CD4-positive, alpha-beta T cell treated with Interleukin-4 for 4 hours (primary cell): ENCODE measurements at regions not wholly inside any gene's neighbourhood (a gene's known extent, or its start where the extent isn't known, plus 50 kb on each side); places are given as distances from the start of the nearest gene placed in this dataset.
A peak's percentile ranks its signal among the peaks of the same experiment; 100 is the strongest.
"Not testable (repeated sequence)": the region's sequence is repeated elsewhere in the genome, so short reads cannot be mapped to it uniquely, and the experiment has no call there.

Source experiments
- DNase-seq: peaks from one replicate; pipeline ENCODE4 v3.0.0-alpha.2; 2020

DNA sequence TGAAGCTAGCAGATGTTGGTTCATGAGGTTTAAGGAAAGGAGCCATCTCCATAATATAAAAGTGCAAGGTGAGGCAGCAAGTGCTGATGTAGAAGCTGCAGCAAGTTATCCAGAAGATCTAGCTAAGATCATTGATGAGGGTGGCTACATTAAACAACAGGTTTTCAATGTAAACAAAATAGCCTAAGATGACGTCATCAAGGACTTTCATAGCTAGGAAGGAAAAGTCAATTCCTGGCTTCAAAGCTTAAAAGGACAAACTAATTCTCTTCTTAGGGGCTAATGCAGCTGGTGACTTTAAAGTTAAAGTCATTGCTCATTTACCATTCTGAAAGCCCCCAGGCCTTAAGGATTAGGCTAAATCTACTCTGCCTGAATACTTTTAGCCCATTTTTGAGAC, 141.9 kb downstream of the MID1IP1 start:
- DNase-seq: no peak

DNA sequence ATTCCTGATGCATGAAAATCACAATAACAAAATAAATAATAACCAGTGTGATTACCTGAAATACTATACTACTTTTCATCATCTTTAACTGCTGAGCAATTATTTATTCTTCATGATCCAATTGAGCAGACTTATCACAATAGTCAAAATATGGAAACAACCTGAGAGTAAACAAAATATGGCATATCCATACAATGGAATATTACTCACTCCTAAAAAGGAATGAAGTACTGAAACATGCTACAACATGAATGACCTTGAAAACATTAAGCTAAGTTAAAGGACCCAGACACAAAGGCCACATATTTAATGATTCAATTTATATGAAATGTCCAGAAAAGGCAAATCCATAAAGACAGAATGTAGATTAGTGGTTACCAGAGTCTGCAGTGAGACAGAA, 146.8 kb downstream of the MID1IP1 start:
- DNase-seq: no peak

DNA sequence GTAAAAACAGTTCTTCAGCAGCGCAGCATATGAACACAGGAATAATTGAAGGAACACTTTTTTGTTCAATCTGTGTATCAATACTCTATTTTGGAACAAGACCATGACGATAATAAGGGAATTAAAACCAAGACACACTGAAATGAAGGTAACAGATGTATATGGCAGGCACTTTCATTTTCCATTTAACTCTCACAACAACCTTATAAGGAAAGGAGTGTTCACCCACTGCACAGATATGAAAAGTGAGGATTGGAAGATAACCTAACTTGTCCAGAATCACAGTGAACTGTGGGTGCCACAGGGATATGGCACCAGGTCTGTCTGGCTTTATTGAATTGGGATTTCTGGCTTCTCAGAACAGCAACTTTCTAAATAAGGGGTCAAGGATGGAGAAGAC, 153.3 kb downstream of the MID1IP1 start:
- DNase-seq: no peak

DNA sequence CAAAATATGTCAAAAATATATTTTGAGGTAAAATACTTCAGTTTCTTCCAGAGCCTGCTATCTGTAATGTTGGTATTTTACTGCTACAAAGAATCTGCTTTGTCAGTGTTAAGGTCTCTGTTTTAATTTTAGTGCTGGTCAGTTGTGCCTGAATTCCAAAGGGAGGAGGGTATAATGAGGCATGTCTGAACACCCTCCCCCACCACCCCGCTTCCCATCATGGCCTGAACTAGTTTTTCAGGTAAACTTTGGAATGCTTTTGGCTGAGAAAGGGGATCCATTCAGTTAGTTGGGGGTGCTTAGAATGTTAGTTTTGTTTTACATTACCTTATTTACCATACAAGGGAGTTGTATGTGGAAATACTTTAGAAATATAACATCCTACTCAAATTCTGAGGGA, 158.5 kb downstream of the MID1IP1 start:
- no peak for DNase-seq

DNA sequence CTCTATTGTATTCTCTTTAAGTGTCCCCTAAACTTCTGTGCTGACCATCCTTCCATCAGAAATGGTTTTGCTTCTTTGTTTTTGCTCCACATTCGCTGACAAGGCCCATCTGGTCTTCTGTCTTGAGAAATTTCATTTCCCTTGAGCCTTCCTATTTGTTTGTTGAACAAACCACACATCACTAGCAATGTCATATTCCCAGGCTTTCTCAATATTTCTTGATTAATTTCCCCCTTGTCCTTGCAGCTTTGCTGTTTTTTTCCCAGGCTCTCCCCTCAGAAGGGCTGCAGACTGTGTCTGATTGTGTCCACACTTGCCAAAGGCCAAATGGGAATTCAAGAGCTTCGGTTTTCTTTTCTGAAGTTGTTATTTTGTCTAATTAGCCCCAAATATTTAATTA, 158.9 kb downstream of the MID1IP1 start:
- no peak for DNase-seq

DNA sequence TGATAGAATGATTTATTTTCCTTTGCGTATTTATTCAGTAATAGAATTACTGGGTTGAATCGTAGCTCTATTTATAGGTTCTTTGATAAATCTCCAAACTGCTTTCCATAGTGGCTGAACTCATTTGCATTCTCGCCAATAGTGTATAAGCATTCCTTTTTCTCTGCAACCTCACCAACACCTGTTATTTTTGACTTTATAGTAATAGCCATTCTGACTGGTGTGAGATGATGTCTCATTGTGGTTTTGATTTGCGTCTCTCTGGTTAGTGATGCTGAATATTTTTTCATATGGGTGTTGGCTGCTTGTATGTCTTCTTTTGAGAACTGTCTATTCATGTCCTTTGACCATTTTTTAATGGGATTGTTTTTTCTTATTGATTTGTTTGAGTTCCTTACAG, 160.7 kb downstream of the MID1IP1 start:
- DNase-seq: no peak

DNA sequence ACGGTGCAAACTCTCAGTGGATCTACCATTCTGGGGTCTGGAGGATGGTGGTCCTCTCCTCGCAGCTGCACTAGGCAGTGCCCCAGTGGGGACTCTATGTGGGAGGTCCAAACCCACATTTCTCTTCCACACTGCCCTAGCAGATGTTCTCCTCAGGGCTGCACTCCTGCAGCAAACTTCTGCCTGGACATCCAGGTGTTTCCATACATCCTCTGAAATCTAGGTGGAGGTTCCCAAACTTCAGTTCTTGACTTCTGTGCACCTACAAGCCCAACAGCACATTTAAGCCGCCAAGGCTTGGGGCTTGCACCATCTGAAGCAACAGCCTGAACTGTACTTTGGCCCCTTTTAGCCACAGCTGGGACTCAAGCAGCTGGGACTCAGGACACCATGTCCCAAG, 162.0 kb downstream of the MID1IP1 start:
- DNase-seq: not testable (repeated sequence)

DNA sequence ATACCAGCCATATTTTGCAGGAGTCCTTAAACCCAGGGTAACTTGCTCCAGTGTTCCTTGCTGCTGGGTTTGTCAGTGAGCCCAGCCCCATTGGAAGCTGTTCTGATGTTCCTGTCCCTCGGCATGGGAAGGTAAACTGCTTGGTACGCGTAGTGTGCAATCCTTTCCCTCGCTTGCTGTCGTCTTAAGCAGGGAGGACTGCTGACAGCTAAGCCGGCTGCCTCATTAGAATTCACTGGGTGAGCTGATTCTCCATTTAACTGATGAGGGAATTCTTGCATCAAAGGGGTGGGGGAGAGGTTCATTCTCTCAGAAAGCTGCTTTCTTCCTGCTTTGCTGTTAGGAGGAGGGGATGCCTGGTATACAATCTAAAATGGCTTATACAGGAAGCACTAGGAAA, 164.6 kb downstream of the MID1IP1 start:
- no peak for DNase-seq

DNA sequence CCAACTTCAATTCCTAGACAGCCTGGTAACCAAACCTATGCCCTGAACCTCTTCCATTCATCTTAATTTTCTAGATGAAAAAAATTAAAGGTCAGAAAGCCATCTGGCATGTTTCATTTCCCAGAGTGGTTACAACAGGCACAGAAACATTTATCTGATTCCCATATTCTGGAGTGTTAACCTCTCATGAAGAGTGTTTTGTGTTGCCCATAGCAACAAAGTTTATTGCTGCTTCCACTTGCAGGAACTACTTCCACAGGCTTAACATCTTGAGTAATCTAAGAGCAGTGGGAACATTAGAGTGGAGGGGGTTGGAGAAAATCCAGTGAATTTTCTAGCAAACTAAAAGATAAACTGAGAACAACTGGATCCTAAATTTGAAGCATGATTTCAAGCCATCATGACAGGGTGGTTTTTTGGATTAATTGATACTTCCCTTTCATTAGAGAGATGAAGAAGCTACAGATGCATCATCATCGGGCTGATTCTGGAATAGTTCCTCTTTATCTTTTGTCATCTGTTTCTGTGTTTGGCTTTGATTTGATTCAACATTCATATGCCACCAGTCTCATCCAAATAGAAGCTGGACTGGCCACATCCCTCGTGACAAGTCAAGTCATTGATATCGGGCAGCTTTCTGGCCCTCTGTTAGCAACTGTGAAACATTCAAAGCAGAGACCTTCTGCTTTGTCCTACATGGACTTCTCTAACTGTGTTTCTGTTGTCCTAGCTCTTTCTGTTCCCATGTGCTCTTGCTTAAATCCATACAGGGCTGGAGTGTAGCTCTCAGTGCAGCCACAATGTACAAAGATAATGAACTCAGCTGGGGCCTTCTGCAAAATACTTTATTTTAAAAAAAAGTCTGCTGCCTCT, 167.3 kb downstream of the MID1IP1 start:
- no peak for DNase-seq

DNA sequence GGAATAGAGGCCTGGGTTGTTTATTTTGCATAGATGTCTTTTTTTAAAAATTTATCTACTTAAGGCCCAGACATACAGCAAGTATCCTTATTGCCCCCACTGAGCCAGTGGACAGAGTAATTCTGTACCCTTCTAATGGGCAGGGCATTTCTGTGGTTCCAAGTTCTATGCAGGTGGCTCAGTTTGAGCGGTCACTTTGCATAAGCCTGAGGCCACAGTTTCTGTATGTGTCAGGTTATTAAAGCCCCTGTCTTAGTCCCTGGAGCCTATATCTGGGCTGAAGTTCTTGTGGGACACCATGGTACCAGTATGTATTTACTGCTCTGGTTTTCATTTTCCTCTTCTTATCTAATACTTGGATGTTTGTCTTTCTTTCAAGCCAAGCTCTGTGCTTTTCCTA, 168.8 kb downstream of the MID1IP1 start:
- no peak for DNase-seq

DNA sequence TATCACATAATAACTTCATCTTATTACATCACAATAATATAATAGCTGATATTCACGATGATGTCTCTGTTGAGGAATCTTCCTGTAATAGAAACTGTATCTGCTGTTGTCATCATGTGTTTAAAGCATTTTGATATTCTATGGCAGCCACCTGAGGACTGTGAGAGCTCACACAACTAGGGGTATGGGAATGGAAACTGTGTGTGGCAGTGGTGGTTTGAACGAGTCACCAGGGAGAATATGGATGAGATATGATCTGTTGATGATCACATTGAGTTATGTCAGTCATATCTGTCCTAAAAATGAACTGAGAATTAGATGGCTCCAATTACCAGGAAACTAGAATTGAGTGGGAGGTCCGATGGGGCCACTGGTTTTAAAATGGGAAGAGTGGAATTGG, 169.6 kb downstream of the MID1IP1 start:
- no peak for DNase-seq

DNA sequence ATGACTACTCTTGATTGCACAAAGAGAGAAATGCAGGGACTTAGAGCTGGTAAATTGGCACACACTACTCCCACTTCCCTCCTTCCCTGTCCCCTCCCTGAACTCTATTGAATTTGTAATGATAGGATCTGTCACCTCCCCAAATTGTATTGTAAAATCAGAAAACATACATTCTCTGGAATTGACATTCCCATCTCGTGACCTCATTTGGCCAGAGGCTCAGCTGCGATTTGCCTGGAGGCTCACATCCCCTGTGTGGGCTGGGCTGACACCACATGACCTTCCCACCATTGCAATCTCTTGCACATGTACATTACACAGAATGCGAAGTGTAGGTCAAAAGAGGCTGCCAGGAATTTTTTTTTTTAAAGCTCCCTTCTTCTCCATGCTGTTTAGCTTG, 172.1 kb downstream of the MID1IP1 start:
- DNase-seq: no peak

DNA sequence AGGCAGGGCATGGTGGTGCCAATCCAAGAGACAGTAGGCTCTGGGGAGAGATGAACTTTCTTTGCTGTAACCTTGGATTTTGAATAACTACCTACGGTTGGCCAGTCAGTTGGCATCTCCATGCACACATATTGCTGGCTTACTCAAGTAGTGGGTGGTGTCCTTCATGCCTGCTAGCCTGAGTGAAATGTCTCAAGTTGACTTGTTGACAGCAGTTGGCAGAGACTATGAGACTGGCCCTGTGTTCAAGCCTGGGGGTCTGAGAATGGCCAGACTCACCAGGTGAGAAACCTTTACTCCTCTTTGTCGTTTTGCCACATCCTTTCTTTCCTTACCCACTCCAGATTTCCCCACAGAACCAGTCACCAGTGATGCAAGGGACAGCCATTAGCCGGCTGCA, 173.3 kb downstream of the MID1IP1 start:
- no peak for DNase-seq

DNA sequence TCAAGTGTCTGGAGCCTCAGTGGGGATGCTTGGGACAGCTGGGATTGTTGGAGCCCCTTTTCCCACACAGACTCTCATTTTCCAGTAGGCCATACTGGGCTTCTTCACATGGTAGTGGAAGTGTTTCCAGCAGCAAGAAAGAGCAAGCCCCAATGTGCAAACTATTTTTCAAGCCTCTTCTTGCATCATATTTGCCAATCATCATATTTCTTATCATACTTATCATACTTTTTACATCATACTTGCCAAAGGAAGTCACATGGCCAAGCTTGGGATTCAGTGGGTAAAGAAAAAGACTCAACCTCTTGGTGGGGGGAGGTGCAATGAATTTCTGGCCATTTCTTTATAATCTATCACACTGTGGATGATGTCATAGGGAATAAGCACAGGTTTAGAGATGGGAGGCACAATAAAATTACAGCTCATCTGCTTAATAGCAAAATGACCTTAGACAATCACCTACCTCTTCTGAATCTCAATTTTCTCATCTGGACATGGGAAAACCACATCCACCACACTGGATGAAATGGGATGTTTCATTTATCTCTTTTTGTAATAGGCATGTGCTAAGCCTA, 174.2 kb downstream of the MID1IP1 start:
- no peak for DNase-seq

DNA sequence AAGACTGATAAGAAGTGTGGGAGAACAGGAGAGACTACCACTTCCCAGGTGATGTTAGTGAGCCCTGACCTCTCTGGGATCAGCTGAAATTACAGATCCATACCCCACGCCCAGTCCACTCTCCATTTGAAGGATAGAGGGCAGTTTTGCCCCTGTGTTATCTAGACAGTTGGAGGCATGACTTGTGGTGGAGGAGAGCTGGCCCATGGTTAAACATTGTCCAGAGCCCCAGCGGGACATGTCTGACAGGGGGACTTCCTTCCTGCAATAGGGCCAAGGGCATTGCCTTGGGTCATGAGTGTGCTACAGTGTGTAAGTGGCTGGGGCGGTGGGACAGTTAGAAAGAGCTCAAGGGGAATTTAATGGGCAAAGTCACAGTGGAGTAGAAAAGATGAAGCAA, 181.1 kb downstream of the MID1IP1 start:
- no peak for DNase-seq

DNA sequence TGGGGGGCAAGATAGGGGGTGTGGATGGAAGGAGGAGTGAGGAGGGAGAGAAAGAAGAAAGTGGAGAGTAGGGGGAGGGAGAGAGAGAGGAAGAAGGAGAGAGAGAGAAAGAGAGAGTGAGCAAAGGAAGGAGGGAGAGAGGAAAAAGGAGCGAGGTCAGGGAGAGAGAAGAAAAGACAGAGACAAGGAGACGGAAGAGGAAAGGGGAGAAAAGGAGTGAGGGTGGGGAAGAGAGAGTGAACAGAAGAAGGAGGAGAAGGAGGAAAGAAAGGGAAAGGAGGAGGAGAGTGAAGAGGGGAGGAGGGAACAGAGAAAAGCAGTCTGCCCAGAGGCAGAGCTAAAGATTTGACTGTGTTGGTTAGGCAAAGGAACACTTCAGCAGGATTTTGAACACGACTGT, 181.6 kb downstream of the MID1IP1 start:
- no peak for DNase-seq

DNA sequence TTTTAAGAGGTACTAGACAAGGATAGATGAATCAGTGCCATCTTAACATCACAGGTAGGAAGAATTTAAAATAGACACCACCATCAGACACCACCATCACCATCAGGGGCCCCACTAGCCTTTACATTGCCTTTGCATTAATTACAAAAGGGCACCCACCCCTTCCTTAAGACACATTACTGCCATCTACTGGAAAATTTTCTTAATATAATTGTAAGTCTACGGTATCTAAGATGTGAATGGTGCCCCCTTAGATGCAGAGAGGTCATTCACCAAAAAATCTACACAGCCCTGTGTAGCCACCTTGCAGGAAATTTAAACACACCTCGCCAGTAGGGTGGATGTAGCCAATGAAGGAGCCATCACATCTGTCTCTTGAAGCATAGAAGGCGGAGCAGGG, 184.1 kb downstream of the MID1IP1 start:
- peak; percentile 33 for DNase-seq

DNA sequence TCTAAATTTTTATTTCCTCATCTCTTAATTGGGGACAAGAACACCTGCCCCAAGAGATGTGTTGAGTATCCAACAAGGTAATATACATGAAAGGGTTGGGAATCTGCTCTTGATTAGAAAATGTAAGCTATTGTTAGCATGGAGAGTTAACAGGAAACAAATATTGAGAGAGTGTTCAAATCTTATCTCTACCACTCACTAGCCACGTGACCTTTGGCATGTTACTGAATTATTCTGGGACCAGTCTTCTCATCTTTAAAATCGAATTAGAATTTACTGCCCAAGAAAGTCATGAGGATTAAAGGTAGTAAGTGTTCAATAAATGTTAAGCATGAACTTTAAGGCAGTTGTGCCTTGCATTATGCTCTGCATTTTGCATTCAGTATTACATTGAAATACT, 184.7 kb downstream of the MID1IP1 start:
- DNase-seq: no peak

DNA sequence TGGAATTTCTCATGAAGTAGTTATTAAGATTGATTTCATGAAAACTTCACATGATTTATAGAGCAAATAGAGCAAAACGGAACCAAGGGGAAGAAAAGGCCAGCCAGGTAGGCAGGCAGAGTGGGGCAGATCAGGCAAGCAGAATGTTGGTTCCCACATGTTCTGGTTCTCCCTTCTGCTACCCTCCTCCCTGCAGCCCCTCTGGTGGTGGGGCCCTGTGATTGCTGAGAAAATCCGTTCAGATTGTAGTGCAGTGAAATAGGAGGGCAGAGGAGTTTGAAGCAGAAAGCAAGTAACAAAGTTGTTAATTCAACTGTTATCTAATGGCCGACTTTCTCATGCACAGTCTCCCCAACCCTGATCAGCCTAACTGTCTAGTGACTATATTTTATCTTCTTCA, 185.3 kb downstream of the MID1IP1 start:
- no peak for DNase-seq

DNA sequence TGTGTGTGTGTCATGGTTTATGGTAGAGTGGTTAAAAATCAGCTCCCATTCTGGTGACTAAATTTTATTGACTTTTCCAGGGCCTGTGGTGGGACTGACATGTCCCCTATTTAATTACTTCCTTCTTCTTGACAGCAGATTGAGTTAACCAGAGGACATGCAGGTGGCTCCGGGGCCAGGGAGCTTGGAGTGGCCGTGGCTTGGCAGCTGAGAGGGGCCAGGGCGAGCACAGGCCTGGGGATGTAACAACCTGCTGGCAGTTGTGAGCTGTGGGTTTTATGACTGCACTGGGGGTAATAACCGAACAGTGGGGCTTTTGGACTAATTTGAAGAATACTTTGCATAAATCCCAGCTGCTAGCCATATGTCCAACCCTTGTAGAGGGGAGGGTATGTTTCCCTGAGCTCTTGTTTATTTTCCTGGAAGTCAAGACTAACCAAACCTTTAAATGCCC, 186.0 kb downstream of the MID1IP1 start:
- no peak for DNase-seq

DNA sequence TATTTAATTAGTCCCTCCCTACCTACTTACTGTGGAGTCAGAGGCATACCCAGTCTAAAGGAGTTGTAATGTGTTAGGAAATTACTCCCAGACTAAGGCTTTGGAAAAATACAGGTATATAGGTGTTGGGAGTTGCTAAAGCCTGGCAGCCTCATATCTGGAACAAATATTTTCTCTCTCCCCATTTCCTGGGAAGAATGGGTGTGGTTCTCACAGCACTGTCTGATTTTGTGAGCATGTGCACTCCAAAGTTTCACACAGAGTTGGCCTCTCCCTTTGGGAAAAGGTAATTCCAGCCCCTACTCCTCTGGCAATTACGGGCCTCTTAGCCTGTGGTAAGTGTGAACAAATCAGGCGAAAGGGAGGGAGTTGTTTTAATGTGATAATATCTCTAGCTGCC, 187.0 kb downstream of the MID1IP1 start:
- no peak for DNase-seq

DNA sequence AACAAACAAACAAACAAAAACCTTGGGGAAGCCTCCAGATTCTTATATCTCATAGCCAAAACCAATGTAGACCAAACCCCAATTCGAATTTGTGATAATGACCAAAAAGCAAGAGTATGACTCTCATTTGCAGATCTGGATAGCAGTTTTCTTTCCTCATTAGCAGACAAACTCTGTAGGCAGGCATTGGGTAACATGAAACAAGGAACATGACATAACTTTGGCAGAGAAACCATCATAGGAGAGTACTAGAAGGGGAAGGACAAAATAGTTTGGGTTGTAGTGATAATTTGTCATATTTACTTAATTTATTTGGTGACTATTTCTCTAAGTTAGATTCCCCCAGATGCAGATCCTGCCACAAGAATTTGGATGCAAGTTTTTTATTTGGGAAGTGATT, 187.8 kb downstream of the MID1IP1 start:
- no peak for DNase-seq

DNA sequence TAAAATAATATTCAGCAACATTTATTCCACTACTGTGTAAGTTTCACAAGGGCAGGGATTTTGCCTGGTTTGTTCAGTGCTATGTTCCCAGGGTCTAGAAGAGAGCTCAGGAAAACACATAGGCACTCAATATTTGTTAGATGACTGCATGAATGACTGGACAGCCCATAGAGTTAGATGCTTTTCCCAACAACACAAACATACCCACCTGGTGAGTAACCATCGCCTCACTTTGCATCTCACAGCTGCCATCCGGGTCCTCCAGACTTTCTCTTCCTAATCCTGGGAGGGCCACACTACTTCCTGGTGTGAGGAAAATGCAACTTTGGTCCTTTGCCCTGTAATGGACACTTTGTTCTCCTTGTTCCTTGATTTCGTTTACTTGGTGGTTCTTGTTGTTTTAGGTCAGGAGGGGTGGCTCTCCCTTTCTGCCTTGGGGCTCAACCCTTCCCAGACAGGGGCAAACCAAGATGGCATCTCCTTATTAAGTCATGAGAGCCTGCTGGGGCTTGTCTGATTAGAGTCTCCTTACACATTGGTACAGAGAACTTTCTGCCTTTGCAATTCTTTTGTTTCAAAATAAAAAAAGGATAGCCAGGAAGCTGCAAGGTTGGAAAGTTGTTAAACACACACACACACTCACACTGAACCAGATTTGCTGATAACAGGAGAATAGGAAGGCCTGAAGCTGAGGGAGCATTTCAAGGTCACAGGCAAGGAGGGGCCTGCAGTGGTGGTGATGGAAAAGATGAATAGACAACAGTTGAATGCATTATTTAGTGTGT, 190.6 kb downstream of the MID1IP1 start:
- no peak for DNase-seq
